ENCODE measurements at regions not wholly inside any gene's neighbourhood (a gene's known extent, or its start where the extent isn't known, plus 50 kb on each side); places are given as distances from the start of the nearest gene placed in this dataset.

DNA sequence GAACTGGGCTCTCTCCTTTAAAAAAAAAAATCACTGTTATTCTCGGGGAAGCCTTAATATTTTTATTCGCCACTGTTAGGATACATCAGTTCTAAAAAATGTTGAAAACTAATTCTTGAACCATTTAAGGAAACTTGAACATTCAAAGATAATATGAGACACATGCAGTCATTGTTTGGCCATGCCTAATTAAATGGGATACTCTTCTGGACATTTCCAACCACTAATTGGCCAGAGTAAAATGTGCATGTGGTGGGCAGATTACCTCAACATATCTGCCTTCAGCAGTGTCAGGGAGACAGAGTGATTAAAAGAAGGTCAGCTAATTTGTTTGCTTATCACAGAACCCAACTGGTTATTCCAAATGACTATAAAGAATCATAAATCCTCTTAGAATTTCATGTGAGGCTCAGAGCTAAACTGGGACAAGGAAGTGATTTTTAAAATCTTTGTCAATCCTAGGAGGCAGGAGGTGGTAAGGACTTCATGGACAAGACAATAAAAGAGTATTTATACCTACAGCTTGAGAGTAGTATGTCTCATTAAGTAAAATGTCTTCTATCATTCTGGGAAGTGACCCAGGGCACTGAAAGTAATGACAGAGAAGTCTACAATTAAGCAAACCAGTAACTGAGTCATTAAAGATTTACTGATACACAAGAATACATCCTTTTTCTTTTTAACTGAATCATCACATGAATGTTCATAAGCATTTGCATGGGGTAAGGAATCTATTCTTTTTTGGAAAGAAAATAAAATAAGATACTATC lies 242.9 kb upstream of the TRPM3 start:
- no peaks in the 10 kb centered on the region for H3K9me3 ChIP-seq (ENCODE audit: low read length)
- no peaks in the 10 kb centered on the region for H4K20me1 ChIP-seq (ENCODE audit: insufficient read depth, low read depth, low read length)
- no peaks in the 10 kb centered on the region for H3K27me3 ChIP-seq (ENCODE audit: low read length)
- H3K36me3 ChIP-seq (ENCODE audit: insufficient read depth, low read length) = no peaks in the 10 kb centered on the region
- no peaks in the 10 kb centered on the region for H3K4me1 ChIP-seq (ENCODE audit: low read length)
- no peak overlapping the region for H2AFZ ChIP-seq (ENCODE audit: low read length)
- H3K4me3 ChIP-seq (ENCODE audit: low read length) = no peak overlapping the region
- no peak for DNase-seq
- H3K9ac ChIP-seq (ENCODE audit: low read length) = no peak overlapping the region
- H3K27ac ChIP-seq (ENCODE audit: low read length) = no peak overlapping the region
- no peaks in the 10 kb centered on the region for H3K79me2 ChIP-seq (ENCODE audit: low read length)
- no peak overlapping the region for H3K4me2 ChIP-seq (ENCODE audit: low read depth, low read length, poor library complexity, severe bottlenecking)
- H3K9me2 ChIP-seq (replicated peaks; ENCODE audit: insufficient read depth, low read length) = no peaks in the 10 kb centered on the region

DNA sequence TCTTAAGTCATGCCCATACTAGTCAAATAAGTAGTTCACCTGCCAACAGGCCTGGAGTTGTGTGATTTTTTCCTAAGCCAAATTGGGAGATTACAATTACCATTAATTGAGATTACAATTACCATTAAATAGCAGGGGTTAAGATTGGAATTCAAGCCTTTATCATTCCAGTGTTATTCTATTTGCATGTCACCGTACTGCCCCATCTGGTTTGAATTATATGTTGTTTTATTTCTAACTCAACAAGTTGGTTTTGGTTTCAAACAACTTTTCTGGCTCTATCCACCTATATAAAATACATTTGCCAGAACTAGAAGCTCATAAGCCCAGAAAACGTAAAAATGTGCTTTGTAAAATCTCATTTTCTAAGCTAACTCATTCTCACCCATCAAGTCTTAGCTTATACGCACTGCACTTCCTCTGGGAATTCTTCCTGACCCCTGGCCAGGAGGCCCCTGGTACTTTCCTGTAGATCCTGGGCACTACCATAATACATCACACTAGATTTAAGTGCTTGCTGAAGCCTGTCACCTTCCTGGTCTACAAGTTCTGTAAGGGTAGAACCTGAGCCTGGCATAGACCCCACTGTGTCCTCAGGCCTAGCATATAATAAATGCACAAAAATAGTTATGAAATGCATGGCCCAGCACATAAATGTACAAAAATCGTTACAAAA lies 242.0 kb upstream of the TRPM3 start:
- Histone ChIP-seq H3K79me2 (ENCODE audit: low read length) (no peaks in the 10 kb centered on the region), H3K9me2 (replicated peaks; ENCODE audit: insufficient read depth, low read length) (no peaks in the 10 kb centered on the region), H4K20me1 (ENCODE audit: insufficient read depth, low read depth, low read length) (no peaks in the 10 kb centered on the region), H3K4me3 (ENCODE audit: low read length) (no peak overlapping the region), H3K9me3 (ENCODE audit: low read length) (no peaks in the 10 kb centered on the region), H3K9ac (ENCODE audit: low read length) (no peak overlapping the region), H2AFZ (ENCODE audit: low read length) (no peak overlapping the region), H3K4me1 (ENCODE audit: low read length) (no peaks in the 10 kb centered on the region), H3K27me3 (ENCODE audit: low read length) (no peaks in the 10 kb centered on the region), H3K36me3 (ENCODE audit: insufficient read depth, low read length) (no peaks in the 10 kb centered on the region), H3K27ac (ENCODE audit: low read length) (no peak overlapping the region), H3K4me2 (ENCODE audit: low read depth, low read length, poor library complexity, severe bottlenecking) (no peak overlapping the region)
- DNase-seq = no peak

DNA sequence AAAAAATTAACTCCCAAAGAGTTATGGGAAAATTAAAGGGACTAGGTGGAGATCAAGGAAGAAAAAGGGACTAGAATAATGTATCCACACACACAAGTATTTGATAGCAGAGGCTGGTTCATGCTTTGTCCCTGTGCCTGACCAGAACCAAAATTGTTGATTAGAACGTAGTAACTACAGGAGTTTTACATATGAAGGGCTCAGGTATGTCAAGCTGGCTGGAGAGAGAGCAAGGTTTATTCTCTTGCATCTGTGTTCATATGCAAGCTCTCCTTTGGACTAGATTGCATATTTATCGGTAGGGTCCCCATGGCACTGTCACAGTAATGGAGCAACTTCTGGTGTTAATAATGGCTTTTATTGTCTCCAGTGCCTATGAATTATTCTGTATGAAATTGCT lies 239.9 kb upstream of the TRPM3 start:
- Histone ChIP-seq H3K4me2 (ENCODE audit: low read depth, low read length, poor library complexity, severe bottlenecking) (no peak overlapping the region), H3K36me3 (ENCODE audit: insufficient read depth, low read length) (no peaks in the 10 kb centered on the region), H3K79me2 (ENCODE audit: low read length) (no peaks in the 10 kb centered on the region), H3K27ac (ENCODE audit: low read length) (no peak overlapping the region), H3K4me1 (ENCODE audit: low read length) (no peaks in the 10 kb centered on the region), H3K27me3 (ENCODE audit: low read length) (no peaks in the 10 kb centered on the region), H4K20me1 (ENCODE audit: insufficient read depth, low read depth, low read length) (no peaks in the 10 kb centered on the region), H2AFZ (ENCODE audit: low read length) (no peak overlapping the region), H3K4me3 (ENCODE audit: low read length) (no peak overlapping the region), H3K9me3 (ENCODE audit: low read length) (no peaks in the 10 kb centered on the region), H3K9ac (ENCODE audit: low read length) (no peak overlapping the region), H3K9me2 (replicated peaks; ENCODE audit: insufficient read depth, low read length) (no peaks in the 10 kb centered on the region)
- no peak for DNase-seq

GRCh38 chr9:71357346-71357745 lies 235.9 kb upstream of the TRPM3 start:
- Histone ChIP-seq H3K9ac (ENCODE audit: low read length) (no peak overlapping the region), H2AFZ (ENCODE audit: low read length) (no peak overlapping the region), H3K36me3 (ENCODE audit: insufficient read depth, low read length) (no peaks in the 10 kb centered on the region), H3K4me3 (ENCODE audit: low read length) (no peak overlapping the region), H3K27me3 (ENCODE audit: low read length) (no peaks in the 10 kb centered on the region), H4K20me1 (ENCODE audit: insufficient read depth, low read depth, low read length) (no peaks in the 10 kb centered on the region), H3K4me1 (ENCODE audit: low read length) (no peaks in the 10 kb centered on the region), H3K27ac (ENCODE audit: low read length) (no peak overlapping the region), H3K9me3 (ENCODE audit: low read length) (no peaks in the 10 kb centered on the region), H3K9me2 (replicated peaks; ENCODE audit: insufficient read depth, low read length) (no peaks in the 10 kb centered on the region), H3K79me2 (ENCODE audit: low read length) (no peaks in the 10 kb centered on the region), H3K4me2 (ENCODE audit: low read depth, low read length, poor library complexity, severe bottlenecking) (no peak overlapping the region)
- DNase-seq = peak; percentile 28

GRCh38 chr9:71355884-71356283 lies 234.5 kb upstream of the TRPM3 start:
- Histone ChIP-seq H4K20me1 (ENCODE audit: insufficient read depth, low read depth, low read length) (no peaks in the 10 kb centered on the region), H3K9ac (ENCODE audit: low read length) (no peak overlapping the region), H3K4me2 (ENCODE audit: low read depth, low read length, poor library complexity, severe bottlenecking) (no peak overlapping the region), H3K4me1 (ENCODE audit: low read length) (no peaks in the 10 kb centered on the region), H3K9me2 (replicated peaks; ENCODE audit: insufficient read depth, low read length) (no peaks in the 10 kb centered on the region), H3K27me3 (ENCODE audit: low read length) (no peaks in the 10 kb centered on the region), H3K27ac (ENCODE audit: low read length) (no peak overlapping the region), H3K79me2 (ENCODE audit: low read length) (no peaks in the 10 kb centered on the region), H3K36me3 (ENCODE audit: insufficient read depth, low read length) (no peaks in the 10 kb centered on the region), H3K9me3 (ENCODE audit: low read length) (no peaks in the 10 kb centered on the region), H2AFZ (ENCODE audit: low read length) (no peak overlapping the region), H3K4me3 (ENCODE audit: low read length) (no peak overlapping the region)
- DNase-seq = no peak

GRCh38 chr9:71353720-71354119 lies 232.3 kb upstream of the TRPM3 start:
- Histone ChIP-seq H3K79me2 (ENCODE audit: low read length) (no peaks in the 10 kb centered on the region), H3K4me2 (ENCODE audit: low read depth, low read length, poor library complexity, severe bottlenecking) (no peak overlapping the region), H4K20me1 (ENCODE audit: insufficient read depth, low read depth, low read length) (no peaks in the 10 kb centered on the region), H3K4me3 (ENCODE audit: low read length) (no peak overlapping the region), H2AFZ (ENCODE audit: low read length) (no peak overlapping the region), H3K27ac (ENCODE audit: low read length) (no peak overlapping the region), H3K36me3 (ENCODE audit: insufficient read depth, low read length) (no peaks in the 10 kb centered on the region), H3K9me3 (ENCODE audit: low read length) (no peaks in the 10 kb centered on the region), H3K9ac (ENCODE audit: low read length) (no peak overlapping the region), H3K27me3 (ENCODE audit: low read length) (no peaks in the 10 kb centered on the region), H3K4me1 (ENCODE audit: low read length) (no peaks in the 10 kb centered on the region), H3K9me2 (replicated peaks; ENCODE audit: insufficient read depth, low read length) (no peaks in the 10 kb centered on the region)
- DNase-seq = no peak

DNA sequence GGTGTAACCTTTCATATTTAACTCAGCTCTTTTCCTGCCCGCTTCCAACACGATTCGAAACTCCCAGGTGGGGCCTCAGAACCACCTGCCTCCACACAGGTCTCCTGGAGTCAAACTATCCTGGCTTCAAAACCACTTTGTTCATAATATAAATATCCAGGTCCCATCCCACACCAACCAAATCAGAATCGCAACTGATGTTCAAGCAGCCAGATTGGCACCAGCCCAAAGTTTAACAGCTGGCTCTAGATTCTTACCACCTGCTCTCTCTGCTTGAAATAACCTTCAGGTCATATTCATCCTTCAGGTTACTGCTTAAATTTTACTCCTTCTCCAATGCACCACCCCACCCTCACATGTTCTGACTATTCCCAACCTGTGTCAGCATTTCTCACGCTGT lies 231.4 kb upstream of the TRPM3 start:
- Histone ChIP-seq H3K9ac (ENCODE audit: low read length) (no peak overlapping the region), H3K79me2 (ENCODE audit: low read length) (no peaks in the 10 kb centered on the region), H3K27me3 (ENCODE audit: low read length) (no peaks in the 10 kb centered on the region), H3K9me3 (ENCODE audit: low read length) (no peaks in the 10 kb centered on the region), H3K9me2 (replicated peaks; ENCODE audit: insufficient read depth, low read length) (no peaks in the 10 kb centered on the region), H4K20me1 (ENCODE audit: insufficient read depth, low read depth, low read length) (no peaks in the 10 kb centered on the region), H3K4me1 (ENCODE audit: low read length) (no peaks in the 10 kb centered on the region), H3K4me2 (ENCODE audit: low read depth, low read length, poor library complexity, severe bottlenecking) (no peak overlapping the region), H2AFZ (ENCODE audit: low read length) (no peak overlapping the region), H3K27ac (ENCODE audit: low read length) (no peak overlapping the region), H3K36me3 (ENCODE audit: insufficient read depth, low read length) (no peaks in the 10 kb centered on the region), H3K4me3 (ENCODE audit: low read length) (no peak overlapping the region)
- no peak for DNase-seq

DNA sequence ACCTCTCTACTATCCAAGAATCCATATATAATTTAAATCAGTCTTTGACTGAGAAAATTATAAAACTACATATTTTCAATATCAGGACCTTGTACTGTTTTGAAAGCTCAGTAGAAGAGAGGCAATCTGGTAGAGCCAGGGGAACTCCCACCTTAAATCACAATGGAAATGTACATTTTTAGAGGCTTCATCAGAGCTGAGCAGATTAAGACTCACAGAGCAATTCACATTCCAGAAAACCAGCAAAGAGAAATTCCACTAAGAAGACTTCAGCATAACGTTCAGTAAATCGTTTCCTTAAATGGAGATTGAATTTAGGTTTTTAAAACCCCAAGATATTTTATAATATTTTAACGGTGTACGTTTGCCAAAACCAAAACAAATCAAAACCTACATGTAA lies 227.8 kb upstream of the TRPM3 start:
- Histone ChIP-seq H2AFZ (ENCODE audit: low read length) (no peak overlapping the region), H3K27ac (ENCODE audit: low read length) (no peak overlapping the region), H3K4me3 (ENCODE audit: low read length) (no peak overlapping the region), H3K9ac (ENCODE audit: low read length) (no peak overlapping the region), H3K9me2 (replicated peaks; ENCODE audit: insufficient read depth, low read length) (no peaks in the 10 kb centered on the region), H3K27me3 (ENCODE audit: low read length) (no peaks in the 10 kb centered on the region), H4K20me1 (ENCODE audit: insufficient read depth, low read depth, low read length) (no peaks in the 10 kb centered on the region), H3K79me2 (ENCODE audit: low read length) (no peaks in the 10 kb centered on the region), H3K36me3 (ENCODE audit: insufficient read depth, low read length) (no peaks in the 10 kb centered on the region), H3K4me1 (ENCODE audit: low read length) (no peaks in the 10 kb centered on the region), H3K9me3 (ENCODE audit: low read length) (no peaks in the 10 kb centered on the region), H3K4me2 (ENCODE audit: low read depth, low read length, poor library complexity, severe bottlenecking) (no peak overlapping the region)
- no peak for DNase-seq

All from Karpas-422 (cell line).